ENCODE measurements at regions not wholly inside any gene's neighbourhood (a gene's known extent, or its start where the extent isn't known, plus 50 kb on each side); places are given as distances from the start of the nearest gene placed in this dataset.

GRCh38 chr3:161555320-161555719 lies 58.7 kb downstream of the OTOL1 start:
- intact Hi-C loops (cut with DNase I, micrococcal nuclease) = no loop called here
- POLR2A ChIA-PET = no interaction called here
- Histone ChIP-seq H3K27me3 (ENCODE audit: control insufficient read depth in 1 of 2, insufficient read depth in 2 of 2, low read length in 2 of 2) (no peaks in the 10 kb centered on the region), H3K4me3 (ENCODE audit: low read length) (no peak overlapping the region), H3K36me3 (ENCODE audit: insufficient read depth, low read length) (no peaks in the 10 kb centered on the region), H3K9me3 (ENCODE audit: control insufficient read depth in 1 of 2, insufficient read depth in 1 of 2, low read length in 2 of 2) (no peaks in the 10 kb centered on the region), H3K27ac (ENCODE audit: low read depth in 1 of 2, low read length in 2 of 2) (no peak overlapping the region), H3K4me1 (ENCODE audit: insufficient read depth, low read length) (no peaks in the 10 kb centered on the region)
- H3K36me3 Mint-ChIP-seq (ENCODE audit: low read depth) = no peaks in the 10 kb centered on the region
- ATAC-seq (ENCODE audit: poor library complexity) (no peak), DNase-seq (no peak)
- H3K27me3 Mint-ChIP-seq = peaks cover 20% of the 10 kb centered on the region
- no peaks in the 10 kb centered on the region for H3K9me3 Mint-ChIP-seq
- no peak overlapping the region for H3K4me3 Mint-ChIP-seq
- no peaks in the 10 kb centered on the region for H3K4me1 Mint-ChIP-seq (ENCODE audit: low read depth)
- CTCF ChIA-PET = no interaction called here
- no peak overlapping the region for H3K27ac Mint-ChIP-seq
- TF ChIP-seq CTCF (IDR thresholded peaks at IDR 0.05) = no peak

GRCh38 chr3:161556533-161556932 lies 59.9 kb downstream of the OTOL1 start:
- intact Hi-C loops (cut with DNase I, micrococcal nuclease) = no loop called here
- no peaks in the 10 kb centered on the region for H3K9me3 ChIP-seq (ENCODE audit: control insufficient read depth in 1 of 2, insufficient read depth in 1 of 2, low read length in 2 of 2)
- no peaks in the 10 kb centered on the region for H3K4me1 ChIP-seq (ENCODE audit: insufficient read depth, low read length)
- H3K9me3 Mint-ChIP-seq = no peaks in the 10 kb centered on the region
- ATAC-seq (ENCODE audit: poor library complexity) (no peak), DNase-seq (no peak)
- H3K36me3 Mint-ChIP-seq (ENCODE audit: low read depth) = no peaks in the 10 kb centered on the region
- H3K36me3 ChIP-seq (ENCODE audit: insufficient read depth, low read length) = no peaks in the 10 kb centered on the region
- no peaks in the 10 kb centered on the region for H3K27me3 ChIP-seq (ENCODE audit: control insufficient read depth in 1 of 2, insufficient read depth in 2 of 2, low read length in 2 of 2)
- H3K27ac Mint-ChIP-seq = no peak overlapping the region
- CTCF ChIA-PET = no interaction called here
- no peaks in the 10 kb centered on the region for H3K4me1 Mint-ChIP-seq (ENCODE audit: low read depth)
- no peak overlapping the region for H3K4me3 ChIP-seq (ENCODE audit: low read length)
- H3K27me3 Mint-ChIP-seq = peaks cover 25% of the 10 kb centered on the region
- no peak for TF ChIP-seq CTCF (IDR thresholded peaks at IDR 0.05)
- POLR2A ChIA-PET = no interaction called here
- H3K27ac ChIP-seq (ENCODE audit: low read depth in 1 of 2, low read length in 2 of 2) = no peak overlapping the region
- H3K4me3 Mint-ChIP-seq = no peak overlapping the region

GRCh38 chr3:161556941-161557340 lies 60.3 kb downstream of the OTOL1 start:
- Mint-ChIP-seq H3K4me3 (no peak overlapping the region), H3K9me3 (no peaks in the 10 kb centered on the region), H3K27me3 (peaks cover 21% of the 10 kb centered on the region), H3K27ac (no peak overlapping the region), H3K36me3 (ENCODE audit: low read depth) (no peaks in the 10 kb centered on the region), H3K4me1 (ENCODE audit: low read depth) (no peaks in the 10 kb centered on the region)
- ChIA-PET POLR2A (no interaction called here), CTCF (no interaction called here)
- no peak for TF ChIP-seq CTCF (IDR thresholded peaks at IDR 0.05)
- DNase-seq (no peak), ATAC-seq (ENCODE audit: poor library complexity) (no peak)
- intact Hi-C loops (cut with DNase I, micrococcal nuclease) = no loop called here
- no peaks in the 10 kb centered on the region for H3K4me1 ChIP-seq (ENCODE audit: insufficient read depth, low read length)
- H3K36me3 ChIP-seq (ENCODE audit: insufficient read depth, low read length) = no peaks in the 10 kb centered on the region
- H3K27ac ChIP-seq (ENCODE audit: low read depth in 1 of 2, low read length in 2 of 2) = no peak overlapping the region
- no peak overlapping the region for H3K4me3 ChIP-seq (ENCODE audit: low read length)
- H3K27me3 ChIP-seq (ENCODE audit: control insufficient read depth in 1 of 2, insufficient read depth in 2 of 2, low read length in 2 of 2) = no peaks in the 10 kb centered on the region
- no peaks in the 10 kb centered on the region for H3K9me3 ChIP-seq (ENCODE audit: control insufficient read depth in 1 of 2, insufficient read depth in 1 of 2, low read length in 2 of 2)

All from CD4-positive, alpha-beta T cell (primary cell).